WERI-Rb-1 (cell line): ENCODE measurements at regions not wholly inside any gene's neighbourhood (a gene's known extent, or its start where the extent isn't known, plus 50 kb on each side); places are given as distances from the start of the nearest gene placed in this dataset.

ENCODE experiments used
- DNase-seq: peaks from one replicate; pipeline ENCODE4 v3.0.0-alpha.2; 2020
- H3K27ac ChIP-seq: fragments of 250-450 bp; sonication (Bioruptor Pico); 2 replicates; pipeline ENCODE4 v1.5.1; 2020; ENCODE audit warnings: mild to moderate bottlenecking, moderate library complexity
- H3K27me3 ChIP-seq: fragments of 250-450 bp; sonication (Bioruptor Pico); 2 replicates; pipeline ENCODE4 v1.5.1; 2021; ENCODE audit warnings: mild to moderate bottlenecking, low read depth, moderate library complexity; ENCODE audit not compliant: insufficient read depth, severe bottlenecking
- H3K36me3 ChIP-seq: fragments of 250-450 bp; sonication (Bioruptor Pico); 2 replicates; pipeline ENCODE4 v1.5.1; 2020; ENCODE audit warnings: mild to moderate bottlenecking, moderate library complexity
- H3K4me3 ChIP-seq: 2 replicates; pipeline ENCODE4 v1.5.1; 2011; ENCODE audit warnings: low read depth, mild to moderate bottlenecking, control low read depth, low read length
- H3K9me3 ChIP-seq: fragments of 250-450 bp; sonication (Bioruptor Pico); 2 replicates; pipeline ENCODE4 v1.5.1; 2021; ENCODE audit warnings: mild to moderate bottlenecking, moderate library complexity; ENCODE audit not compliant: severe bottlenecking
- TF ChIP-seq, protein P1 (sequence below): IDR thresholded peaks from 2 replicates; pipeline ENCODE4 v1.5.1; 2011; ENCODE audit warnings: low read depth, mild to moderate bottlenecking, control low read depth, inconsistent platforms, low read length

DNA sequence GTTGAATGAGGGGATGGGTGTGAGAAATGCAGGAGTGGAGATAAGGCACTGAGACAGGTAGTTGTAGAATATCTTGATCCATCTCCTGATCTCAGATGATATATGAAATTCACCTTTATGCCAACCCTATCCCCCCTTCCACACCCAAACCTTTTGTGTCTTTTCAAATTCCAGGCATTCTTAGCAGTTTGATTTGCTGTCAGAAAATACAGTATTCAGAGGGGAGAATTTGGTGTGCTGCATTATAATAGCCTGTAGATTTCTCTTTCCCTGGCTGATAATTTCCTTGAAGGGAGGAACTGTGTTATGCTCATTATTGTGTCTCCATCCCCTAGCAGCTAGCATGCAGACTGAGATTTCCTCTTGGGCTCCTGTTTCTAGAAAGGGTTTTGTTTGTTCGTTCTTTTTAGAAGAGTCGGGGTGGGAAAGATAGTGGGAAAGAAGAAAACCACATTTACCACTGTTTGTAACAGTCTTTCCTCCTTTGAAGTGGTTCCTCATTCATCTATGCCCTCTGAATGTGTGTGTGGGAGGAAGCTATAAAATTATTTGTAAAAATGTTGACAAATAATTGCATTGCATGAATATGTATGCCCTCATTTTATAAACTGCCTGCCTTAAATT lies 373.4 kb downstream of the DIPK2A start:
- TF ChIP-seq, protein P1, sequence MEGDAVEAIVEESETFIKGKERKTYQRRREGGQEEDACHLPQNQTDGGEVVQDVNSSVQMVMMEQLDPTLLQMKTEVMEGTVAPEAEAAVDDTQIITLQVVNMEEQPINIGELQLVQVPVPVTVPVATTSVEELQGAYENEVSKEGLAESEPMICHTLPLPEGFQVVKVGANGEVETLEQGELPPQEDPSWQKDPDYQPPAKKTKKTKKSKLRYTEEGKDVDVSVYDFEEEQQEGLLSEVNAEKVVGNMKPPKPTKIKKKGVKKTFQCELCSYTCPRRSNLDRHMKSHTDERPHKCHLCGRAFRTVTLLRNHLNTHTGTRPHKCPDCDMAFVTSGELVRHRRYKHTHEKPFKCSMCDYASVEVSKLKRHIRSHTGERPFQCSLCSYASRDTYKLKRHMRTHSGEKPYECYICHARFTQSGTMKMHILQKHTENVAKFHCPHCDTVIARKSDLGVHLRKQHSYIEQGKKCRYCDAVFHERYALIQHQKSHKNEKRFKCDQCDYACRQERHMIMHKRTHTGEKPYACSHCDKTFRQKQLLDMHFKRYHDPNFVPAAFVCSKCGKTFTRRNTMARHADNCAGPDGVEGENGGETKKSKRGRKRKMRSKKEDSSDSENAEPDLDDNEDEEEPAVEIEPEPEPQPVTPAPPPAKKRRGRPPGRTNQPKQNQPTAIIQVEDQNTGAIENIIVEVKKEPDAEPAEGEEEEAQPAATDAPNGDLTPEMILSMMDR, result no peak
- Histone ChIP-seq H3K9me3 (no peaks in the 10 kb centered on the region), H3K27me3 (no peaks in the 10 kb centered on the region), H3K36me3 (no peaks in the 10 kb centered on the region), H3K4me3 (no peak overlapping the region), H3K27ac (no peak overlapping the region)
- no peak for DNase-seq

DNA sequence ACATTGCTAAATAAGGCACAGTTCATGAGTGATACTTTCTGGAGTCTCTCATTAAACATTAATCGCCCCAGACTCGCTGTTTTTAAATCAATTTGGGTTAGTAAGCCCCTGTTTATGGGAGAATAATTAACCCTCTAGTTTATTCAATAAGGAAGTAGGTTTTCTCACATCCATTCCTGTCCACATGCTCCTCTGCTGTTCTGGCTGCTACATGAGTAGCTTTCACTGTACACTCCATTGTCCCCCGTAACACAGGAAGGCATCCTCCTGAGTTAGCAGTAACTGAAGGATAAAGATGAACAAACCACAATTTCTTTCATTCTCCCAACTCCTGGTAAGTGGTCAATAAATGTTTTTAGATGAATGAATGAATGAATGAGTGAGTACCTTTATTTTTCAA lies 378.5 kb downstream of the DIPK2A start:
- Histone ChIP-seq H3K27ac (no peak overlapping the region), H3K4me3 (no peak overlapping the region), H3K9me3 (no peaks in the 10 kb centered on the region), H3K36me3 (no peaks in the 10 kb centered on the region), H3K27me3 (no peaks in the 10 kb centered on the region)
- no peak for DNase-seq
- TF ChIP-seq, protein P1, result no peak

DNA sequence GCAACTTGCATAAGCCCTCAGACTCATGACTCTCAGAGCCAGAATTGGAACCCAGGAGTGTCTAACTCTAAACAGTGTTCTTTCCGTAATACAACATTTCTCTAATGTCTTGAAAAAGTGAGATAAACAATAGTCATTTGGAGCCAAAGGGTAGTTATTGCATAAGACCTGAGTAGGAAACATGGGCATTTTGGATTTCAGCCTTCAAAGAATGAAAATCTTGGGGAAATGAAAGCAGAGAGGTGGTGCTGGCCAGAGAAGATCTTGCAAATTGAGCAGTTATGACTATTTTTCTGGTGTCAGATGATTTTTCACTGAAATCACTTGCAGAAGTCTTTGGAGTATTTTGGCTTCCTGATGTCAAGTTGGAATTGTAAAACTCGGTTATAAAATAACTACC lies 379.4 kb downstream of the DIPK2A start:
- H3K4me3 ChIP-seq, result no peak overlapping the region
- TF ChIP-seq, protein P1, result no peak
- DNase-seq, result no peak
- no peaks in the 10 kb centered on the region for H3K27me3 ChIP-seq
- no peak overlapping the region for H3K27ac ChIP-seq
- no peaks in the 10 kb centered on the region for H3K9me3 ChIP-seq
- H3K36me3 ChIP-seq, result no peaks in the 10 kb centered on the region

DNA sequence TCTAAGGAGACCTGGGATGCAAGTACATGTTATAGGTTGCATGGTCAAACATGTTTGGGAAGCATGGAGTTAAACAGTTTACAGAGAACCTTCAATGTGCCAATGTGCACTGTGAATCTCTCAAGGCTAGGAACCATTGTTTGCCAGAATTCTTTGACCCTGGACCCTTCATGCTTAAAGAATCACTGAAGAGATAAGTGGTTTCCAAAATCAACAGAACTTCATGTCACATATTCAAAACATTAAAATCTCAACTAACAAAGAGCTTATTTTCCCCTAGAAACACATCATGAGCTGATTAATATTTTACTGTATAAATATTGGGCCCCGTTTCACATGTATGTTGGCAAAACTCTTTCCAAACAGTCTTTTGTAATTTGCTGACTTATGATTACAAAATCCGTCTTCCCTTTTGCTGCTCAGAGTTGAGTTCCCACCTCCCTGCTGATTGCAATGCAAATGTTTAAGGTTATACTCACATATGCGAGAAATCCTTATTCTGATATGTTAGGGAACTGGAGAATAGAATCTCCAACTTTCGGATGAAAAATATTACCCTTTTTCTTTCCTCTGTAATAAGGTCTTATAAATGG lies 380.2 kb downstream of the DIPK2A start:
- no peak for DNase-seq
- Histone ChIP-seq H3K9me3 (no peaks in the 10 kb centered on the region), H3K27me3 (no peaks in the 10 kb centered on the region), H3K4me3 (no peak overlapping the region), H3K36me3 (no peaks in the 10 kb centered on the region), H3K27ac (no peak overlapping the region)
- TF ChIP-seq, protein P1, result no peak

DNA sequence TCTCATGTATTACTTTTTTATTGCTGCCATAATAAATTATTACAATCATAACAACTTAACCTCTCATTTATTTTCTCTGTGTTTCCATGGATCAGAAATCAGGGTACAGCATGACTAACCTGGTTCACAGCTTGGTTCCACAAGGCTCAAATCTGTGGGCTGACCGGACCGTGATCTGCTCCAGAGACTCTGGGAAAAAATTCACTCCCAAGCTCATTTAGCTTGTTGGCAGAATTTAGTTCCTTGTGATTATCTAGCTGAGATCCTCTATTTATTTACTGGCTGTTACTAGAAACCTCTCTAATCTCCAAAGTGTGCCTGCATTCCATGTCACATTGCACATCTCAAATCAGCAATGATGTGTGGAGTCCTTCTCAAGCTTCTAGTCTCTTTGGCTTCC lies 386.6 kb downstream of the DIPK2A start:
- Histone ChIP-seq H3K36me3 (no peaks in the 10 kb centered on the region), H3K27me3 (no peaks in the 10 kb centered on the region), H3K4me3 (no peak overlapping the region), H3K27ac (no peak overlapping the region), H3K9me3 (no peaks in the 10 kb centered on the region)
- TF ChIP-seq, protein P1, result no peak
- no peak for DNase-seq

DNA sequence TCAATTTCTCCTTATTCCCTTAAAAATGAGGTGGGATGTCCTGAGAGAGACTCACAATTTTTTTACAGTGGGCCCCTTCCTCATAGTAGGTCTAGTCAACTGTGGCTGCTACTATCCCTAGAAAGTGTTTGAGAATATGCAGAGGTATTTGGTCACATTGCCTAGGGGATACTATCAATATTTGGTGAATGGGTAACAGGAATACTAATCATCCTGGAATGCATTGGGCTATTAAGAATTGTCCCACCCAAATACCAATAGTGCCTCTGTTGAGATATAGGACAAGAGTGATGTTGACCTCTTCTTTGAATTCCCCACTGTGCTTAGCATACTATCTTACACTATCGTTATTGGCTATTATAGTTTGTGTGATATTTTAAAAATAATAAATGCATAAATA lies 389.4 kb downstream of the DIPK2A start:
- Histone ChIP-seq H3K4me3 (no peak overlapping the region), H3K27ac (no peak overlapping the region), H3K9me3 (no peaks in the 10 kb centered on the region), H3K27me3 (no peaks in the 10 kb centered on the region), H3K36me3 (no peaks in the 10 kb centered on the region)
- TF ChIP-seq, protein P1, result no peak
- no peak for DNase-seq
